GM18508 (cell line): ENCODE measurements at regions not wholly inside any gene's neighbourhood (a gene's known extent, or its start where the extent isn't known, plus 50 kb on each side); places are given as distances from the start of the nearest gene placed in this dataset.

Source experiments
- ATAC-seq: cut with Tn5 transposase; IDR thresholded peaks from one replicate; pipeline ENCODE4 v1.9.1; 2021; ENCODE audit warnings: moderate number of reproducible peaks; ENCODE audit not compliant: insufficient read depth, unreplicated experiment

- ATAC-seq: no peak
These were observed 157.0 kb upstream of the ADO start for GRCh38 chr10:62647375-62648092.

- no peak for ATAC-seq
These were observed 155.6 kb upstream of the ADO start for GRCh38 chr10:62648921-62649320.

GRCh38 chr10:62650411-62650810 is 154.1 kb upstream of the ADO start:
- no peak for ATAC-seq

GRCh38 chr10:62651341-62651740 is 153.2 kb upstream of the ADO start:
- ATAC-seq: no peak

- no peak for ATAC-seq
These were observed 152.4 kb upstream of the ADO start for GRCh38 chr10:62652114-62652513.

GRCh38 chr10:62652564-62652963 is 152.0 kb upstream of the ADO start:
- no peak for ATAC-seq

GRCh38 chr10:62653254-62653653 is 151.3 kb upstream of the ADO start:
- ATAC-seq: peak; percentile 72

- ATAC-seq: no peak
These were observed 149.6 kb upstream of the ADO start for GRCh38 chr10:62654966-62655336.

GRCh38 chr10:62655337-62655994 is 149.1 kb upstream of the ADO start:
- ATAC-seq: peak; percentile 68

- no peak for ATAC-seq
These were observed 147.2 kb upstream of the ADO start for GRCh38 chr10:62657244-62657835.

- ATAC-seq: no peak
These were observed 146.0 kb upstream of the ADO start for GRCh38 chr10:62658516-62658915.

- no peak for ATAC-seq
These were observed 143.4 kb upstream of the ADO start for GRCh38 chr10:62661143-62661542.

GRCh38 chr10:62662486-62662885 is 142.0 kb upstream of the ADO start:
- no peak for ATAC-seq

GRCh38 chr10:62665771-62666170 is 138.7 kb upstream of the ADO start:
- ATAC-seq: no peak

GRCh38 chr10:62666275-62666674 is 138.2 kb upstream of the ADO start:
- ATAC-seq: no peak

GRCh38 chr10:62669341-62669740 is 135.2 kb upstream of the ADO start:
- ATAC-seq: no peak

GRCh38 chr10:62671104-62671503 is 133.4 kb upstream of the ADO start:
- no peak for ATAC-seq

GRCh38 chr10:62681211-62681940 is 123.1 kb upstream of the ADO start:
- peak; percentile 90 for ATAC-seq

- ATAC-seq: no peak
These were observed 119.6 kb upstream of the ADO start for GRCh38 chr10:62684911-62685310.

GRCh38 chr10:62687230-62687748 is 117.2 kb upstream of the ADO start:
- ATAC-seq: no peak
